Peyer's patch (tissue), 4 donors: ENCODE measurements at regions not wholly inside any gene's neighbourhood (a gene's known extent, or its start where the extent isn't known, plus 50 kb on each side); places are given as distances from the start of the nearest gene placed in this dataset.

Experiments
- CTCF ChIP-seq, 6 experiments: fragments of 450-650 bp in 4 of 6; fragments of 200-600 bp in 2 of 6; sonication (generic) in 1 of 6; IDR thresholded peaks; one replicate each; pipeline ENCODE4 v1.5.1; 2017 to 2019; ENCODE audit warnings: antibody characterized with exemption in 6 of 6, mild to moderate bottlenecking in 3 of 6, moderate library complexity in 1 of 6
- POLR2A ChIP-seq, 2 donors: fragments of 450-650 bp; IDR thresholded peaks; one replicate each; pipeline ENCODE4 v1.5.1; 2017; ENCODE audit warnings: antibody characterized with exemption in 2 of 2, mild to moderate bottlenecking in 2 of 2, moderate library complexity in 2 of 2

- TF ChIP-seq POLR2A (IDR thresholded peaks at IDR 0.05) (no peak), CTCF (IDR thresholded peaks at IDR 0.05) (no peak)
Observed at GRCh38 chr6:22907085-22907484, 337.7 kb downstream of the HDGFL1 start.
